Esophagus squamous epithelium (tissue), 5 donors: ENCODE measurements at regions not wholly inside any gene's neighbourhood (a gene's known extent, or its start where the extent isn't known, plus 50 kb on each side); places are given as distances from the start of the nearest gene placed in this dataset.

Experiments used
- DNase-seq: peaks from one replicate; lab custom pipeline; 2025; lab: John Stamatoyannopoulos, UW
- H3K27ac ChIP-seq, 4 donors: fragments of 200-600 bp; sonication (generic); one replicate each; pipeline ENCODE4 v1.5.1; 2016 to 2019; ENCODE audit warnings: mild to moderate bottlenecking in 1 of 4
- H3K27me3 ChIP-seq, 4 donors: fragments of 200-600 bp; sonication (generic); 1 replicate in 3 of 4; 2 replicates in 1 of 4; pipeline versions ENCODE4 v1.5.1 to v1.6.0; 2017 to 2021; ENCODE audit warnings: antibody characterized with exemption in 1 of 4
- H3K36me3 ChIP-seq, 3 donors: fragments of 200-600 bp; sonication (generic); one replicate each; pipeline ENCODE4 v1.5.1; 2016 to 2019
- H3K4me1 ChIP-seq, 3 donors: fragments of 200-600 bp; sonication (generic); one replicate each; pipeline ENCODE4 v1.5.1; 2017 to 2019
- H3K4me3 ChIP-seq, 4 donors: fragments of 200-600 bp; sonication (generic); 1 replicate in 3 of 4; 2 replicates in 1 of 4; pipeline ENCODE4 v1.5.1; 2016 to 2019; ENCODE audit warnings: mild to moderate bottlenecking in 2 of 4, moderate library complexity in 1 of 4
- H3K9me3 ChIP-seq, 3 donors: fragments of 200-600 bp; sonication (generic); one replicate each; pipeline ENCODE4 v1.5.1; 2016 to 2019
- CTCF ChIP-seq, 6 experiments: fragments of 450-650 bp in 4 of 6; fragments of 200-600 bp in 2 of 6; sonication (generic) in 2 of 6; IDR thresholded peaks; one replicate each; pipeline ENCODE4 v1.5.1; 2016 to 2019; ENCODE audit warnings: antibody characterized with exemption in 6 of 6, mild to moderate bottlenecking in 4 of 6, moderate library complexity in 4 of 6
- POLR2A ChIP-seq, 4 donors: fragments of 450-650 bp; IDR thresholded peaks; one replicate each; pipeline ENCODE4 v1.6.1; 2017; ENCODE audit warnings: antibody characterized with exemption in 4 of 4, mild to moderate bottlenecking in 4 of 4, moderate library complexity in 3 of 4
- WGBS, 2 donors: methylation state at CpG; one replicate each; pipeline ENCODE4 v1.1.5; 2018; 5-methylcytosine and 5-hydroxymethylcytosine counted together
- intact Hi-C: fragments of 100-400 bp; cut with DNase I; formaldehyde crosslinking; loops from one replicate; pipeline ENCODE4 v1.15.0; 2022
- donor health status: DM: yes; HTN: yes; CAD: no.

GRCh38 chr20:52494244-52494643 lies 302.7 kb upstream of the ZFP64 start:
- no peaks in the 10 kb centered on the region for H3K27me3 ChIP-seq
- no peak overlapping the region for H3K4me3 ChIP-seq
- H3K4me1 ChIP-seq = peaks cover 0 to 19% (median 0%) of the 10 kb centered on the region in 3 donors
- intact Hi-C loops = no loop called here
- DNase-seq = no peak
- H3K9me3 ChIP-seq = no peaks in the 10 kb centered on the region
- no peaks in the 10 kb centered on the region for H3K36me3 ChIP-seq
- H3K27ac ChIP-seq = peak overlapping the region in 3 of 4 donors; percentile 66 to 81 (median 74)
- 15 to 19% methylated on average over 13 of the region's 13 CpGs for WGBS, 2 donors
- no peak for TF ChIP-seq CTCF (IDR thresholded peaks at IDR 0.05)
- TF ChIP-seq POLR2A (IDR thresholded peaks at IDR 0.05) = no peak

- Histone ChIP-seq H3K27ac (peak overlapping the region in 3 of 4 donors; percentile 66 to 81 (median 74)), H3K4me1 (peaks cover 0 to 19% (median 0%) of the 10 kb centered on the region in 3 donors), H3K36me3 (no peaks in the 10 kb centered on the region), H3K27me3 (no peaks in the 10 kb centered on the region), H3K9me3 (no peaks in the 10 kb centered on the region), H3K4me3 (peak overlapping the region in 1 of 4 donors; percentile 48)
- intact Hi-C loops = no loop called here
- no peak for DNase-seq
- WGBS, 2 donors = 11 to 15% methylated on average over 9 of the region's 9 CpGs
- no peak for TF ChIP-seq CTCF (IDR thresholded peaks at IDR 0.05)
Observed at GRCh38 chr20:52493171-52493721, 301.7 kb upstream of the ZFP64 start.

GRCh38 chr20:52490711-52491430 lies 299.3 kb upstream of the ZFP64 start:
- Histone ChIP-seq H3K4me1 (peaks cover 0 to 19% (median 0%) of the 10 kb centered on the region in 3 donors), H3K4me3 (no peak overlapping the region), H3K27ac (peak overlapping the region in 1 of 4 donors; percentile 14), H3K27me3 (no peaks in the 10 kb centered on the region), H3K9me3 (no peaks in the 10 kb centered on the region), H3K36me3 (no peaks in the 10 kb centered on the region)
- intact Hi-C loops = no loop called here
- no peak for DNase-seq
- no peak for TF ChIP-seq POLR2A (IDR thresholded peaks at IDR 0.05)
- TF ChIP-seq CTCF (IDR thresholded peaks at IDR 0.05) = no peak
- WGBS, 2 donors = 82 to 88% methylated on average over 10 of the region's 10 CpGs

GRCh38 chr20:52484438-52484837 lies 292.9 kb upstream of the ZFP64 start:
- 22 to 30% methylated on average over 2 of the region's 2 CpGs for WGBS, 2 donors
- DNase-seq = no peak
- Histone ChIP-seq H3K27ac (peak overlapping the region in 1 of 4 donors; percentile 52), H3K36me3 (no peaks in the 10 kb centered on the region), H3K4me1 (peaks cover 0 to 8% (median 0%) of the 10 kb centered on the region in 3 donors), H3K9me3 (no peaks in the 10 kb centered on the region), H3K4me3 (no peak overlapping the region), H3K27me3 (no peaks in the 10 kb centered on the region)
- intact Hi-C loops = no loop called here
- TF ChIP-seq POLR2A (IDR thresholded peaks at IDR 0.05) (no peak), CTCF (IDR thresholded peaks at IDR 0.05) (no peak)

- no peaks in the 10 kb centered on the region for H3K9me3 ChIP-seq
- peaks cover 0 to 8% (median 0%) of the 10 kb centered on the region in 3 donors for H3K4me1 ChIP-seq
- intact Hi-C loops = no loop called here
- no peak for DNase-seq
- H3K27me3 ChIP-seq = no peaks in the 10 kb centered on the region
- H3K36me3 ChIP-seq = no peaks in the 10 kb centered on the region
- H3K4me3 ChIP-seq = no peak overlapping the region
- WGBS, 2 donors = 85 to 94% methylated on average over 1 of the region's 1 CpG
- H3K27ac ChIP-seq = peak overlapping the region in 1 of 4 donors; percentile 52
- TF ChIP-seq POLR2A (IDR thresholded peaks at IDR 0.05) = no peak
- TF ChIP-seq CTCF (IDR thresholded peaks at IDR 0.05) = no peak
Observed at GRCh38 chr20:52483382-52483781, 291.8 kb upstream of the ZFP64 start.
